Neural progenitor cell (in vitro differentiated cells): ENCODE measurements at regions not wholly inside any gene's neighbourhood (a gene's known extent, or its start where the extent isn't known, plus 50 kb on each side); places are given as distances from the start of the nearest gene placed in this dataset.

Experiments used
- DNase-seq: peaks from one replicate; pipeline ENCODE4 v3.0.0-alpha.2; 2016; ENCODE audit warnings: low spot score
- H2AFZ ChIP-seq: fragments of 200-600 bp; sonication (generic); replicated peaks from 2 replicates; pipeline ENCODE4 v1.6.1; 2016; ENCODE audit warnings: antibody characterized with exemption
- H3F3A ChIP-seq: fragments of 200-600 bp; sonication (generic); 2 replicates; pipeline ENCODE4 v1.6.1; 2016; ENCODE audit warnings: antibody characterized with exemption, low read depth
- H3K27ac ChIP-seq: fragments of 200-600 bp; sonication (generic); 2 replicates; pipeline ENCODE4 v1.5.1; 2016; ENCODE audit warnings: mild to moderate bottlenecking
- H3K27me3 ChIP-seq: fragments of 200-600 bp; sonication (generic); 2 replicates; pipeline ENCODE4 v1.6.1; 2016; ENCODE audit warnings: mild to moderate bottlenecking, moderate library complexity
- H3K36me3 ChIP-seq: fragments of 200-600 bp; sonication (generic); 2 replicates; pipeline ENCODE4 v1.5.1; 2016
- H3K4me1 ChIP-seq: fragments of 200-600 bp; sonication (generic); 2 replicates; pipeline ENCODE4 v1.6.1; 2016; ENCODE audit warnings: mixed run types
- H3K4me2 ChIP-seq: fragments of 200-600 bp; sonication (generic); 2 replicates; pipeline ENCODE4 v1.6.1; 2016
- H3K4me3 ChIP-seq: fragments of 200-600 bp; sonication (generic); 2 replicates; pipeline ENCODE4 v1.5.1; 2016
- H3K79me2 ChIP-seq: fragments of 200-600 bp; sonication (generic); 2 replicates; pipeline ENCODE4 v1.6.1; 2016; ENCODE audit warnings: low read depth
- H3K9ac ChIP-seq: fragments of 200-600 bp; sonication (generic); 2 replicates; pipeline ENCODE4 v1.6.1; 2016
- H3K9me3 ChIP-seq: fragments of 200-600 bp; sonication (generic); 2 replicates; pipeline ENCODE4 v1.5.1; 2016; ENCODE audit warnings: low read depth
- H4K20me1 ChIP-seq: fragments of 200-600 bp; sonication (generic); 2 replicates; pipeline ENCODE4 v1.6.1; 2016; ENCODE audit warnings: low read depth
- H3K27ac Mint-ChIP-seq: 3 replicates; pipeline ENCODE4 v1.8.0; 2021; ENCODE audit warnings: mixed read lengths
- H3K27me3 Mint-ChIP-seq: 2 replicates; pipeline ENCODE4 v1.8.0; 2022; ENCODE audit warnings: low read depth, mild to moderate bottlenecking, inconsistent platforms, moderate library complexity, mixed read lengths; ENCODE audit not compliant: insufficient read depth
- H3K36me3 Mint-ChIP-seq: 3 replicates; pipeline ENCODE4 v1.8.0; 2021; ENCODE audit warnings: mixed read lengths
- H3K4me1 Mint-ChIP-seq: 3 replicates; pipeline ENCODE4 v1.8.0; 2021; ENCODE audit warnings: mixed read lengths
- H3K4me3 Mint-ChIP-seq: 3 replicates; pipeline ENCODE4 v1.8.0; 2021; ENCODE audit warnings: mild to moderate bottlenecking, moderate library complexity, mixed read lengths
- H3K9me3 Mint-ChIP-seq: 3 replicates; pipeline ENCODE4 v1.8.0; 2020; ENCODE audit warnings: mixed read lengths
- EZH2 ChIP-seq: fragments of 200-600 bp; sonication (generic); IDR thresholded peaks from 2 replicates; pipeline ENCODE4 v1.6.1; 2017; ENCODE audit warnings: antibody characterized with exemption, mild to moderate bottlenecking, moderate library complexity
- EZH2phosphoT487 ChIP-seq: fragments of 200-600 bp; sonication (generic); IDR thresholded peaks from 2 replicates; pipeline ENCODE4 v1.6.1; 2017; ENCODE audit warnings: antibody characterized with exemption
- TF ChIP-seq, protein P1 (sequence below): fragments of 200-600 bp; sonication (generic); IDR thresholded peaks from 2 replicates; pipeline ENCODE4 v1.5.1; 2017; ENCODE audit warnings: antibody characterized with exemption, mild to moderate bottlenecking

- H3K9me3 Mint-ChIP-seq = no peaks in the 10 kb centered on the region
These were observed 132.6 kb downstream of the BANF2 start for GRCh38 chr20:17832236-17832915.

DNA sequence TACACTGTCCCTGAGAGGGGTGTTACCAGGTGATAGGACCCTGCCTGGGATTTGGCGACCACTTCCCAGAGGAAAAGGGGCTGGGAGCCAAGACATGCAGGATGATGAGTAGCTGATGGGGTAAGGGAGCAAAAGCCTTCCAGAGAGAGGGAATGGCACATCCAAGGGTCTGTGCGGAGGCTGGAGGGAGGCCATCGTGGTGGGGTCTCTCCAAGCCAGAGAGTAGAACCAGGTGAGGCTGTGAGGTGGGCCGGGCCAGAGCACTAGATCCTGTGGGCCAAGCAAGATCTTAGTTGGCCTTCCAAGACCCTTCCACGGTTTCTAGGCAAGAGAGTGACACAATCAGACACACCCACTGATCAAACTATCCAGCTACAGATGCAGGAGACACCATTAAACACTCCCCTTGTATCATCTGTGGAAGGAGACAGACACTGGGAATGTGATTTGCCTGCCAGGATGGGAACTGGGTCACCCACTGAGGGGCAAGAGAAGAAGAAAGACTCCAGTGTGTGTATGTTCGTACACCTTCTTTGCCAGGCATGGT lies 128.9 kb downstream of the BANF2 start:
- Histone ChIP-seq H3K27ac (no peak overlapping the region), H3K36me3 (no peaks in the 10 kb centered on the region), H3K4me1 (no peaks in the 10 kb centered on the region), H4K20me1 (no peaks in the 10 kb centered on the region), H3K9me3 (no peaks in the 10 kb centered on the region), H3F3A (no peaks in the 10 kb centered on the region), H3K4me3 (no peak overlapping the region), H2AFZ (no peak overlapping the region), H3K27me3 (no peaks in the 10 kb centered on the region), H3K4me2 (no peak overlapping the region), H3K9ac (no peak overlapping the region), H3K79me2 (no peaks in the 10 kb centered on the region)
- TF ChIP-seq, protein P1, sequence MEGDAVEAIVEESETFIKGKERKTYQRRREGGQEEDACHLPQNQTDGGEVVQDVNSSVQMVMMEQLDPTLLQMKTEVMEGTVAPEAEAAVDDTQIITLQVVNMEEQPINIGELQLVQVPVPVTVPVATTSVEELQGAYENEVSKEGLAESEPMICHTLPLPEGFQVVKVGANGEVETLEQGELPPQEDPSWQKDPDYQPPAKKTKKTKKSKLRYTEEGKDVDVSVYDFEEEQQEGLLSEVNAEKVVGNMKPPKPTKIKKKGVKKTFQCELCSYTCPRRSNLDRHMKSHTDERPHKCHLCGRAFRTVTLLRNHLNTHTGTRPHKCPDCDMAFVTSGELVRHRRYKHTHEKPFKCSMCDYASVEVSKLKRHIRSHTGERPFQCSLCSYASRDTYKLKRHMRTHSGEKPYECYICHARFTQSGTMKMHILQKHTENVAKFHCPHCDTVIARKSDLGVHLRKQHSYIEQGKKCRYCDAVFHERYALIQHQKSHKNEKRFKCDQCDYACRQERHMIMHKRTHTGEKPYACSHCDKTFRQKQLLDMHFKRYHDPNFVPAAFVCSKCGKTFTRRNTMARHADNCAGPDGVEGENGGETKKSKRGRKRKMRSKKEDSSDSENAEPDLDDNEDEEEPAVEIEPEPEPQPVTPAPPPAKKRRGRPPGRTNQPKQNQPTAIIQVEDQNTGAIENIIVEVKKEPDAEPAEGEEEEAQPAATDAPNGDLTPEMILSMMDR = no peak
- no peak for TF ChIP-seq EZH2
- TF ChIP-seq EZH2phosphoT487 = no peak
- Mint-ChIP-seq H3K4me3 (no peak overlapping the region), H3K4me1 (peaks cover 5% of the 10 kb centered on the region), H3K9me3 (no peaks in the 10 kb centered on the region), H3K27ac (no peak overlapping the region), H3K27me3 (peaks cover 2% of the 10 kb centered on the region), H3K36me3 (no peaks in the 10 kb centered on the region)
- DNase-seq = no peak

More at GRCh38 chr20:17832236-17832915, 132.6 kb downstream of the BANF2 start:
- H3K27me3 Mint-ChIP-seq = peaks cover 7% of the 10 kb centered on the region
- no peak overlapping the region for H3K27ac Mint-ChIP-seq
- no peak overlapping the region for H3K4me3 Mint-ChIP-seq
- H4K20me1 ChIP-seq = no peaks in the 10 kb centered on the region
- H3K36me3 ChIP-seq = no peaks in the 10 kb centered on the region
- H3K79me2 ChIP-seq = no peaks in the 10 kb centered on the region
- H3K9ac ChIP-seq = no peak overlapping the region
- no peaks in the 10 kb centered on the region for H3K27me3 ChIP-seq
- no peaks in the 10 kb centered on the region for H3K36me3 Mint-ChIP-seq
- TF ChIP-seq, protein P1 = no peak
- TF ChIP-seq EZH2phosphoT487 (no peak), EZH2 (no peak)
- peaks cover 19% of the 10 kb centered on the region for H3K4me1 Mint-ChIP-seq
- H3K4me2 ChIP-seq = no peak overlapping the region
- H3K27ac ChIP-seq = no peak overlapping the region
- H3K4me1 ChIP-seq = peaks cover 15% of the 10 kb centered on the region
- H3K9me3 ChIP-seq = no peaks in the 10 kb centered on the region
- no peak overlapping the region for H3K4me3 ChIP-seq
- peaks cover 4% of the 10 kb centered on the region for H3F3A ChIP-seq
- no peak for DNase-seq
- H2AFZ ChIP-seq = no peak overlapping the region

GRCh38 chr20:17827759-17828559 lies 128.2 kb downstream of the BANF2 start:
- H3K9me3 Mint-ChIP-seq = no peaks in the 10 kb centered on the region
- Histone ChIP-seq H3K4me2 (no peak overlapping the region), H3K27ac (no peak overlapping the region), H4K20me1 (no peaks in the 10 kb centered on the region), H2AFZ (no peak overlapping the region), H3K9ac (no peak overlapping the region), H3K4me1 (no peaks in the 10 kb centered on the region), H3F3A (no peaks in the 10 kb centered on the region), H3K79me2 (no peaks in the 10 kb centered on the region), H3K9me3 (no peaks in the 10 kb centered on the region), H3K4me3 (no peak overlapping the region), H3K36me3 (no peaks in the 10 kb centered on the region), H3K27me3 (no peaks in the 10 kb centered on the region)
- H3K36me3 Mint-ChIP-seq = no peaks in the 10 kb centered on the region
- H3K27me3 Mint-ChIP-seq = no peaks in the 10 kb centered on the region
- H3K4me1 Mint-ChIP-seq = peaks cover 5% of the 10 kb centered on the region
- no peak for DNase-seq
- TF ChIP-seq, protein P1 = no peak
- no peak for TF ChIP-seq EZH2phosphoT487
- TF ChIP-seq EZH2 = no peak
- no peak overlapping the region for H3K4me3 Mint-ChIP-seq
- H3K27ac Mint-ChIP-seq = no peak overlapping the region
